ENCODE measurements at regions not wholly inside any gene's neighbourhood (a gene's known extent, or its start where the extent isn't known, plus 50 kb on each side); places are given as distances from the start of the nearest gene placed in this dataset.

GRCh38 chr12:39239490-39240486 is 203.1 kb downstream of the KIF21A start:
- TF ChIP-seq POLR2A (IDR thresholded peaks at IDR 0.05) (no peak), CTCF (IDR thresholded peaks at IDR 0.05) (no peak), POLR2AphosphoS5 (IDR thresholded peaks at IDR 0.05) (no peak)
